Stomach smooth muscle (tissue), 2 donors: ENCODE measurements at regions not wholly inside any gene's neighbourhood (a gene's known extent, or its start where the extent isn't known, plus 50 kb on each side); places are given as distances from the start of the nearest gene placed in this dataset.

Experiments used
- H3K27ac ChIP-seq: one replicate; pipeline ENCODE4 v1.7.0; 2013; ENCODE audit warnings: mild to moderate bottlenecking, low read length, inconsistent platforms
- H3K27me3 ChIP-seq, 2 donors: one replicate each; pipeline ENCODE4 v1.7.0; 2013; ENCODE audit warnings: low read length in 2 of 2; ENCODE audit not compliant: insufficient read depth in 2 of 2, control insufficient read depth in 1 of 2
- H3K36me3 ChIP-seq, 2 donors: one replicate each; pipeline ENCODE4 v1.7.0; 2013; ENCODE audit warnings: low read length in 2 of 2; ENCODE audit not compliant: control insufficient read depth in 2 of 2, insufficient read depth in 2 of 2
- H3K4me1 ChIP-seq: one replicate; pipeline ENCODE4 v1.7.0; 2013; ENCODE audit warnings: low read length; ENCODE audit not compliant: control insufficient read depth, insufficient read depth
- H3K4me3 ChIP-seq, 2 donors: one replicate each; pipeline ENCODE4 v1.7.0; 2013; ENCODE audit warnings: low read length in 2 of 2
- H3K9ac ChIP-seq, 2 donors: one replicate each; pipeline ENCODE4 v1.7.0; 2013; ENCODE audit warnings: low read length in 2 of 2, mild to moderate bottlenecking in 1 of 2
- H3K9me3 ChIP-seq, 2 donors: one replicate each; pipeline ENCODE4 v1.7.0; 2013; ENCODE audit warnings: low read length in 2 of 2; ENCODE audit not compliant: control insufficient read depth in 2 of 2
- donor health status: healthy.
- donor health status: Pancreatic carcinoma.

DNA sequence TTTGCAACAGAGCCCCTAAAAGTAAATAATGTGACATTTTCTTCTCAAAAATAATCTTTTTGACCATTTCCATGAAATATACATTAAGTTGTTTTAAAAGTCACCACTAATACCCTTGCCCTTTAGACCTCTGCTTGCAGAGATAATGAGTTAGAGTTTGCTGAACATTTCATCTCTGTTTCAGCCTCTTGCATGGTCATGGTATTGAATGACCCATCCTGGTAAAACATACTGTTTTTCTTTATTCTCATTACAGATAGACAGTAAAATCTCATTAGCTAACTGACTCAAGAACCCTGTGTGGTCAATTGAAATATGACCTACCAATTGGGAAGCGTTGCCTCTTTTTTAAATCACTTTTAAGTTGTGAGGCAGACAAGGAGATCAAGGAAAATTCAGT is 916.7 kb downstream of the PDHA2 start:
- no peaks in the 10 kb centered on the region for H3K36me3 ChIP-seq
- H3K27ac ChIP-seq = no peak overlapping the region
- H3K27me3 ChIP-seq = no peaks in the 10 kb centered on the region
- no peaks in the 10 kb centered on the region for H3K9me3 ChIP-seq
- H3K9ac ChIP-seq = no peak overlapping the region
- no peak overlapping the region for H3K4me3 ChIP-seq
- no peaks in the 10 kb centered on the region for H3K4me1 ChIP-seq

DNA sequence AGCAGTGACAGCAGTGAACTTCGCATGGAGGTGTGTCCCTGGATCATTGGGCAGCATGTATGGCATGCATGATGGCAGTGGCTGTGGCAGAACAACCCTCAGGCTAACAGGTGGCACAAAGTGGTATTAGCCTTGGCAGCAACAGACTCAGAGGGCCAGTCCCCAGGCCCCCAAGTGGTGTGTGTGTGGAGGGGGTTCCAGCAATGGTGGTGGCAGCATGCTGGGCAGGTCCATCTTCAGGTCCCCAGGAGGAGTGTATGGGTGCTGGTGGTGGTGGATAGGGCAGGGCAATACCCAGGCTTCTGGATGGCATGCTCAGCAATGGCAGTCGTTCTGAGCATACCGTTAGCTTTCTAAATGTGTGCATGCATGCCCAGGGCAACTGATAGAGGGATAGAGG is 923.7 kb downstream of the PDHA2 start:
- Histone ChIP-seq H3K9ac (no peak overlapping the region), H3K9me3 (peaks cover 0 to 5% of the 10 kb centered on the region in 2 donors), H3K36me3 (no peaks in the 10 kb centered on the region), H3K27ac (no peak overlapping the region), H3K27me3 (no peaks in the 10 kb centered on the region), H3K4me3 (no peak overlapping the region), H3K4me1 (no peaks in the 10 kb centered on the region)

DNA sequence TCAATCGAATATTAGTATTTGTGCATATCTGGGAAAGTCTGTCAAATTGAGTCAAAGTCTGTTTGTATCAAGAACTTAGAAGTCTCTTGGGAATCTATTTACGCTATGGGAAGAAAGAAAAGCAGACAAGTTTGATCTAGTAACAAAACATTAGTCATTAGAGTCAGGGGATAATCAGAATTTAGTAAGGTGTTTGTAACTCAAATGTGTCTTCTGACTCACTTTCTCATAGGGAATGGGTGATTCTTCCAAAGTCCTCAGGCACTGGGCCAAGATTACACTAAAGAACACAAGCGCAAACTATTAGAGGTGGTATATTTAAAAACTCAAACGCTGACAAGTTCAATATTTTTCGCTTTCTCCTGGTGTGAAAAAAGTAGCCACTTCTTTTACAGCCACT is 926.5 kb downstream of the PDHA2 start:
- H3K36me3 ChIP-seq = no peaks in the 10 kb centered on the region
- H3K4me3 ChIP-seq = no peak overlapping the region
- no peak overlapping the region for H3K9ac ChIP-seq
- no peaks in the 10 kb centered on the region for H3K27me3 ChIP-seq
- no peaks in the 10 kb centered on the region for H3K4me1 ChIP-seq
- no peak overlapping the region for H3K27ac ChIP-seq
- peaks cover 0 to 5% of the 10 kb centered on the region in 2 donors for H3K9me3 ChIP-seq

GRCh38 chr4:96767815-96768480 is 928.1 kb downstream of the PDHA2 start:
- Histone ChIP-seq H3K27me3 (no peaks in the 10 kb centered on the region), H3K9ac (no peak overlapping the region), H3K9me3 (peaks cover 0 to 5% of the 10 kb centered on the region in 2 donors), H3K4me1 (no peaks in the 10 kb centered on the region), H3K27ac (no peak overlapping the region), H3K36me3 (no peaks in the 10 kb centered on the region), H3K4me3 (no peak overlapping the region)

DNA sequence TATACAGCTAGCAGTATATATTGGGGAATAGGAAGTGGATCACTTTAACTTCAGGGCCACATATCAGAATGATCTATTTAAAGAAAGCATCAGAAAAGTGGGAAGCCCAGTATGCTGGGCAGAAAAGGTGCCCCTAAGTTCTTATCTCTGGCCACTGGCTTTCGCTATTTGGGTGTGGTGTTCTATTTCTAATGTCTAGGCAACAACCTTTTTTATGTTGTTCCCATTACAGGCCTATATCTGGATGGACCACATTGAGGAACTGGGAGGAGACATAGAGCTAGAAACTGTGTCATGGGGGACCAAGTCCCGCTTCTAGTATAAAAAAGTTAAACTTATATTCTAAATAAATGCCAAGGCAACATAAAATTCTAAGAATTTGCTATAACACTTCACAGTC is 935.6 kb downstream of the PDHA2 start:
- Histone ChIP-seq H3K4me3 (no peak overlapping the region), H3K27me3 (no peaks in the 10 kb centered on the region), H3K9me3 (no peaks in the 10 kb centered on the region), H3K4me1 (no peaks in the 10 kb centered on the region), H3K27ac (no peak overlapping the region), H3K36me3 (no peaks in the 10 kb centered on the region), H3K9ac (no peak overlapping the region)

DNA sequence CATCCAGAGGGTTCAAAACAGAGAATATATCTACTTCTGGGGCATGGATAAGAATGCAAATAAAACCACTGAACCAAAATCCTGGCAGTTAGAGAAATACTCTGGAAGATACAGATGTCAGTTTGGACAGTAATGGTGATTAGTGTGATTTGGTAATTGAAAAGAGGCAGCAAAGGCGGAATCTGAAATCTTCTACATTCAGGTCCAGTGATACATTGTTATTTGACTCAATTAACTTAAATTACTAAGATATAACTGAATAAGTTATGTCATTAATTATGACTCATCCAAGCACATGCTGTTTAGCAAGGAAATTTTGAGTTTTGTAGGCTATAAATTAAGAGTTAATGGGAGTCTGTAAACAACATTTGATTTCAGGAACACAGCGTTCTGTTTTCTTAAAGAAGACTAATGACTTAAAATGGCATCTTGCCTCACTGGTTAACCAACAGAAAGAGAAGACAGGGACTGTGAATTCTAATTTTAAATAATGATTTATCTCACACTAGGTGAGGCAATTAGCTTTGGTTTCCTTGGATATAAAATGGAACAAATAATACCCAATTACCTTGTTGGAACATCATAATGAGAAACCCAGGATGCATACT is 937.1 kb downstream of the PDHA2 start:
- Histone ChIP-seq H3K4me1 (no peaks in the 10 kb centered on the region), H3K9ac (no peak overlapping the region), H3K4me3 (no peak overlapping the region), H3K36me3 (no peaks in the 10 kb centered on the region), H3K27ac (no peak overlapping the region), H3K27me3 (no peaks in the 10 kb centered on the region), H3K9me3 (no peaks in the 10 kb centered on the region)

DNA sequence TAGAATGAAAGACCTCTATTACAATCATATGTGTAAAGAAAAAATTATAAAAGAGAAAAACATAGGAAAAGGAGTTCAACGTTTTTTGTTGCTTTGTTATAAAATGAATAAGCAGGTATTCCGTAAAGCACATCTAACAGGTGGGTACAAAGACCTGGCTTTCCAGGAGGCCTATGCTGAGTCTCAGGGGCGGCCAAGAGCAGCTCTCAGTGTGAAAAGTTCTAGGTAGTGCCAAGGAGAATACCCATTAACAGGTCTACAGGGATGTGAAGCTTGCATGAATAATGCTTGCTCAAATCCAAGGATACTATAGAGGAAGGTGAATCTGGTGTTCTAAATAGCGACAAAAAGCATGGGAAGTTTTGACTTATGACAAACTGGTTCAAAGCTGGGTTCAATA is 944.4 kb downstream of the PDHA2 start:
- H3K27ac ChIP-seq = no peak overlapping the region
- no peaks in the 10 kb centered on the region for H3K27me3 ChIP-seq
- H3K4me3 ChIP-seq = no peak overlapping the region

DNA sequence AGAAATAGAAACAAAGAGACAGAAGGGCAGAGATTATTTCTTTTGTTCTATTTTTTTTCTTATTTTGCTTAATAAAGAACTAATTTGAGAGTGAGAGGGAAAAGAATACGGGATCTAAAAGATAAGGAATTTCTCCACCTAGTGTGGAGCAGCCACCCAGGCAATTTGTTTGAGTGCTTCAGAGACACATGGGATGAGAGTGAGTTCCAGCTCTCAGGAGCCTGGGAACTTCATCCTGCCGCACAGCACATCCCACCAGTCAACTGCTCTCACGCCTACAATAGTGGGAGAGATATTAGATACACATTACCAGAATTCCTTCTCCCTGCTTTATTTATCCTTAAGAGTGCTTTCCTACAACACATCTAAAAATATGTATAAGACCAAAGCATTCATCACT is 946.4 kb downstream of the PDHA2 start:
- no peak overlapping the region for H3K4me3 ChIP-seq
- no peak overlapping the region for H3K27ac ChIP-seq
- H3K27me3 ChIP-seq = no peaks in the 10 kb centered on the region
- no peaks in the 10 kb centered on the region for H3K9me3 ChIP-seq
- no peaks in the 10 kb centered on the region for H3K36me3 ChIP-seq
- no peak overlapping the region for H3K9ac ChIP-seq
- no peaks in the 10 kb centered on the region for H3K4me1 ChIP-seq

More for the DNA sequence above, 944.4 kb downstream of the PDHA2 start:
- Histone ChIP-seq H3K9ac (no peak overlapping the region), H3K36me3 (no peaks in the 10 kb centered on the region), H3K4me1 (no peaks in the 10 kb centered on the region), H3K9me3 (no peaks in the 10 kb centered on the region)

DNA sequence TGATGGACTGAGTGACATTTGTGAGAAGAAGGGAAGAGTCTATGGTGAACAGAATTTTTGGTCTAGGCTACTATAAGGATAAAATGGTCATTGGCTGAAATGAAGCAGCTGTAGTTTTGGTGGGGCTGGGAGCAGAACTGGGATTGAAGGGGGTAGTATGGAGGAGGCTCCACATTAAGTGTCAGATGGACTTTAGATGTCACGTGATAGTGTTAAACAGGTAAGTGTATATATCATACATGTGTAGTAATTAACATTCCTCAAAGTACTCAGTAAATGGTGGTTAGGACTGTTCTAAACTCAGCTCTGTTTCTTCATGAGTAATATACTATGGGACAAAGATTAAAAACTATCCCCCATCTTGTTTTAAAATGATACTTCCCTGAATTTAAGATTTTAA is 947.9 kb downstream of the PDHA2 start:
- no peak overlapping the region for H3K9ac ChIP-seq
- H3K4me1 ChIP-seq = no peaks in the 10 kb centered on the region
- no peaks in the 10 kb centered on the region for H3K36me3 ChIP-seq
- H3K27ac ChIP-seq = no peak overlapping the region
- H3K27me3 ChIP-seq = no peaks in the 10 kb centered on the region
- no peak overlapping the region for H3K4me3 ChIP-seq
- H3K9me3 ChIP-seq = no peaks in the 10 kb centered on the region

GRCh38 chr4:96809563-96809962 is 969.7 kb downstream of the PDHA2 start:
- Histone ChIP-seq H3K9me3 (no peaks in the 10 kb centered on the region), H3K27me3 (no peaks in the 10 kb centered on the region), H3K4me1 (no peaks in the 10 kb centered on the region), H3K9ac (no peak overlapping the region), H3K4me3 (no peak overlapping the region), H3K36me3 (no peaks in the 10 kb centered on the region), H3K27ac (no peak overlapping the region)

DNA sequence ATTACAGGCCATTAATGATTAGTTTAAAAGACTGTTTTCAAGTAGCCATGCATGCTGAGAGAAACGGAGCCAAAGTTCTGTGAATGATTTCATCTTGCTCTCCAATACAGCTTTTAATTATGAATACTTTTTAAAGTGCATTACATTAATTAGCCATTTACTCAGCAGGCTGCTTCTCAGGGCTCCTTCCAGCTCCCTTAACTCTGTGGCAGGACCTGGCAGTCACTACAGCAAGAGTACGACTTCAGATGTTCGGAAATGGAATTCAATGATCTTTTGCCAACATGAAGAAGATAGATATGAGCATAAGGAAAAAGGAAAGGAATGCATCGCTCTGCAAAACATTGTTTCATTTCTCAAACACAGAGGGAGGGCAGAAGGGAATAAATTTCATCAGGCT is 987.2 kb downstream of the PDHA2 start:
- Histone ChIP-seq H3K9ac (no peak overlapping the region), H3K36me3 (no peaks in the 10 kb centered on the region), H3K27ac (no peak overlapping the region), H3K4me3 (no peak overlapping the region), H3K27me3 (no peaks in the 10 kb centered on the region), H3K9me3 (no peaks in the 10 kb centered on the region), H3K4me1 (no peaks in the 10 kb centered on the region)
